CD4-positive, alpha-beta T cell treated with Interferon gamma for 1 hour (primary cell): ENCODE measurements at regions not wholly inside any gene's neighbourhood (a gene's known extent, or its start where the extent isn't known, plus 50 kb on each side); places are given as distances from the start of the nearest gene placed in this dataset.
"Not testable (repeated sequence)": the region's sequence is repeated elsewhere in the genome, so short reads cannot be mapped to it uniquely, and the experiment has no call there.

Experiments
- DNase-seq: peaks from one replicate; pipeline ENCODE4 v3.0.0-alpha.2; 2020

DNA sequence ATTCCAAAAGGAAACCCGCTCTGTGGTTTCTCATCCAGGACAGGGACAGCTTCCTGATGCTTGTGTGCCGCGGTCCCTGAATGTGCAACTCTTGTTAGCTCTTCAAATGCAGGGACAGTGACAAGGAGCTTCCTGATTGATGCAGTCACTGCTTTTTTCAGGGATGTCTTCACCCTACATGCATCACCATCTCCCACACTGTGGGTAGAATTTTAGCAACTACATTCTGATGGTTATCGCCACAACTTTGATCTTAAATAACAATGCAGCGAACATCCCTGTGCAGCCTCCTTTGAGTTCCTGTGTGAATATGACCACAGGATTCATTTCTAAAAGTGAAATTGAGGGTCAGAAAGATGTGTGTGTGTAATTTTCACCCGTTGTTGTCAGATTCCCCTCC lies 115.0 kb downstream of the GGTLC2 start:
- DNase-seq, result no peak

DNA sequence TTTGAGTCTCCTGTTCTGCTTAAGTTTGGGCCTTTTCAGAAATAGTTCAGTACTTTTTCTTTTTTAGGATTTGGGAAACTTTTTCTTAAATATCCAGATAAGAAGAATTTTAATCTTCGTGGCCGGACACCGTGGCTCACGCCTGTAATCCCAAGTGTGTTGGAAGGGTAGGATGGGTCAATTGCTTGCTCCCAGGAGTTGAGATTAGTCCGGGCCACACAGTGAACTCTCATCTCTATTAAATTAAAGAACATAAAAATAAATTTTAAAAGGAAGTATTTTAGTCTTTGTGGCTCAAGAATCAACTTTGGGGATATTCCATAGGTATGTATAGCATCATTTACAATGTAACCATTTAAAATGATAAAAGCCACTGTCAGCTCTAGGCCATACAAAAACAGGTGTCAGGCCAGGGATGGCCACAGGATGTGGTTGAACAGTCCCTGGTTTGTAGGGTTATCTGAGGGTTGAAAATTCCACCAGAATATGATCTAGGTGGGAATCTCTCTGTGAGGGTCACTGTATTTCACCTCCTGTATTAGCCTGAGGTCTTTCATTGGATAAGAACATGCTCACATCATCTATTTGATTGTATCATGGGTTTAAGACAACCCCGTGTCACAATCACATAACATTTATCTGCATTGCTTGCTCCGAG lies 115.6 kb downstream of the GGTLC2 start:
- no peak for DNase-seq

DNA sequence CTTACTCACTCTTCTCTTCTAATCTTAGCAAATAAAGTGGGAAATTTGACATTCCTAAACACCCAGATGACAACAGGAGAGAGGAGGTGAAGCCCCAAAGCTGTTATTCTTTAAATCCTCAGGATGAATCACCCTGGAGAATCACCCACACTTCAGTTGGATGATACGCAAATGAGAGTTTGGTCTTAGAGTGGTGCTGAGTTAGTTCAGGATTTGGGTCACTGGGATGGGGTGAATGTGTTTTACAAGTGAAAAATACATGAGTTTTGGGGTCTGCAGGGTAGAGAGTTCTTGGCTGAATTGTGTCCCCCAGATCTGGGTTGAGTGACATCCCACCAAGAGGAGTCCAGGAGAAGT lies 117.2 kb downstream of the GGTLC2 start:
- no peak for DNase-seq

DNA sequence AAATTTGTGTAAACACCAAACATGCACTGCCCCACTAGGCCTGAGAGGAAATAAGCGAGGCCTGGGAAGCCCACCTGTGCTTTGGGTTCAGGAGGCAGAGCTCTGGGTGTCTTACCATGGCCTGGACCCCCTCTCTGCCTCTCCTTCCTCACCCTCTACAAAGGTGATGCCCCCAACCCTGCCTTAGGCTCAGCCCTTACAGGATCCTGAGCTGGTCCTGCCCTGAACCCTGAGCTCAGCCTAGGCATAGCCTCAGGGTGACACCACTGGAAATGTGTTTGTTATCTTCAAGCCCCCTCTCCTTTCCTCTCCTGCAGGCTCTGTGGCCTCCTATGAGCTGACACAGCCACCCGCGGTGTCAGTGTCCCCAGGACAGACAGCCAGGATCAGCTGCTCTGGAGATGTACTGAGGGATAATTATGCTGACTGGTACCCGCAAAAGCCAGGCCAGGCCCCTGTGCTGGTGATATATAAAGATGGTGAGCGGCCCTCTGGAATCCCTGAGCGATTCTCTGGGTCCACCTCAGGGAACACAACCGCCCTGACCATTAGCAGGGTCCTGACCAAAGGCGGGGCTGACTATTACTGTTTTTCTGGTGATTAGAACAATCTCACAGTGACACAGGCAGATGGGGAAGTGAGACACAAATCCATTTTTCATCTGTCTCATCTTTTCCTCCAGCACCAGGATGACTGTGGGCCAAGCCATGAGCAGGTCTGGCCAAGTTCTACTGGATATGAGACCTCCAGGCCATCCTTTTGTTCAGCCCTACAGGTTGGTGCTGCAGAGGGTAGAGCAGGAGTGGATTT lies 117.8 kb downstream of the GGTLC2 start:
- DNase-seq, result no peak

DNA sequence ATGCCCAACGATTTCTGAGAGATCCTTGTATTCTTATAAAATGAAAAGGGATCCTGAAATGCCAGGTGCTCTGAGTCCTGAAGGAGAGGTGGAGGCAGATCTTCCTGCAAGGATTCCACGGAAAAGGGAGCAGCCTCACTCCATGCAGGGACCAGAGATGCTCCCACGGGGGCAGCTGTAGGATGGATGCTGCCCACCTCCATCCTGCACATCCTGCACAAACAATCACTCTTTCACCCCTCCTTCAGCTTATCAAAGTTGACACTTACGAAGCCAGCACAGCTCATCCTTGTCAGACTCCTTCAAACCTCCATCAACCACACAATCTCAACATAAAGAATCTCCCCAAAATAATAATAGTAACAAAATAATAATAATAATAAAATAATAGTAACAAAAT lies 119.1 kb downstream of the GGTLC2 start:
- DNase-seq, result no peak

DNA sequence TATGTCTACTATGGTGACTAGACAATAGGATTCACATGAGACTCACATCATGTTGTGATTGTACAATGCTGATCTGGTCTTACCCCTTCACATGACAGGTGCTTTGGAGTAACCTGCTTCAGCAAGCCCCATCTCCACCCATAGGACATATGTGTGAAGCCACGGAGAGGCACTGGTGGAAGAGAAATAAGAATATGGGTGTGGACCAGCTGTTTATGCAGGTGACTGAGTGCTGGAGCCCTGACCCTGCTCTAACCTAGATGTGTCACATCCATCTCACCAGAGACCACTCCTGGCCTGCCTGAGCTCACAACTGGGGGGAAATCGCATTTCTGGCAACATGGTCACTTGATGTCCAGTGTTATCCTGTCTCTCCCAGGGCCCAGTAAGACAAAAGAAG lies 119.7 kb downstream of the GGTLC2 start:
- DNase-seq, result no peak

DNA sequence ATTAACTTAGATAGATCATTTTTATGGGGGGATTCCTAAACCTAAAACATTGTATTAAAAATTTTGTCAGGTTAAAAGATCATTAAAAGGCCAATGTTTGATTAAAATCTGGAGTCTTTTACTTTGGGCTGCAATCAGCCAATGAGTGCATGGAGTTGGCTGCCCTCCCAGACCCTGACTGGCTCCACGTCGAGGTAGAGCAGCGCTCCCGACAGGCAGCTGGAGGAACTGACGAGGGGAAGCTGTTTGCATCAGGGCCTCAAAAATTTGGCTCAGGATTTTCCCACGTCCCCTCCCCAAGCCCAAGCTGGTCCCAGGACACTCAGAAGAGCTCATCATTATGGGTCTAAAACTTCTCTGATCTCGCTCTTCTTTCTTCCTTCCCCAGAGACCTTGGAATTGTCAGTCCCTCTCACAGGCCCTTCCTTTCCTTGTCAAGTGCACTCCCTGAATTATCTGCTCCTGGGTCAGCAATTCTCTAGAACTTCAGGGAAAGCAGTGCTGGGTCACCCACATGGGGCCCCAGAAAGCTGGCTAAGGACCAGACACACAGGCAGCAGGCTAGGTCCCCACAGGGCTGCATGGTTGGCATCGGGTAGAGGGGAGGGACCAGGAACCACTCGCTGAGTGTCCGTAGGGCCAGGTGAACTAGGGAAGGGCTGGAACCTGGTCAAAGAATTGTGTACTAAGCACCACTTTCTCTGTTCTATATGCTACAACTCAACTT lies 119.6 kb upstream of the IGLL5 start:
- no peak for DNase-seq

DNA sequence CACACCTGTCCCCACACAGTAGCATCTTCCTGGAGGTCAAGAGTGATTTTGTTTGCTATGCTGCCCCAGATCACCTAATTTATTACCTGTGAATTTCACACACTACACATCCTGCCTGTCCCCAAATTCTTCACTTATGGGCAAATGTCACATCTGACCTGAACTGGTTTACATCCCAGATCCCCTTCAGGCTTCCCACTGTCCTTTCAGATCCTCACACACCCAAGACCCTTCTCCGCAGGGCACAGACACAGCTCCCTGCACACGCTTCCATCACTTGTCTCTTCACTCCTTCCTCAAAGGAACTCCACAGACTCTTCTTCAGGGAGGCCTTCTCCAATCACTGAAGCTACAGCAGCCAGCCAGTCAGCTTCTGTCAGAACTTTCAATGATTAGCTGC lies 118.7 kb upstream of the IGLL5 start:
- DNase-seq, result no peak

DNA sequence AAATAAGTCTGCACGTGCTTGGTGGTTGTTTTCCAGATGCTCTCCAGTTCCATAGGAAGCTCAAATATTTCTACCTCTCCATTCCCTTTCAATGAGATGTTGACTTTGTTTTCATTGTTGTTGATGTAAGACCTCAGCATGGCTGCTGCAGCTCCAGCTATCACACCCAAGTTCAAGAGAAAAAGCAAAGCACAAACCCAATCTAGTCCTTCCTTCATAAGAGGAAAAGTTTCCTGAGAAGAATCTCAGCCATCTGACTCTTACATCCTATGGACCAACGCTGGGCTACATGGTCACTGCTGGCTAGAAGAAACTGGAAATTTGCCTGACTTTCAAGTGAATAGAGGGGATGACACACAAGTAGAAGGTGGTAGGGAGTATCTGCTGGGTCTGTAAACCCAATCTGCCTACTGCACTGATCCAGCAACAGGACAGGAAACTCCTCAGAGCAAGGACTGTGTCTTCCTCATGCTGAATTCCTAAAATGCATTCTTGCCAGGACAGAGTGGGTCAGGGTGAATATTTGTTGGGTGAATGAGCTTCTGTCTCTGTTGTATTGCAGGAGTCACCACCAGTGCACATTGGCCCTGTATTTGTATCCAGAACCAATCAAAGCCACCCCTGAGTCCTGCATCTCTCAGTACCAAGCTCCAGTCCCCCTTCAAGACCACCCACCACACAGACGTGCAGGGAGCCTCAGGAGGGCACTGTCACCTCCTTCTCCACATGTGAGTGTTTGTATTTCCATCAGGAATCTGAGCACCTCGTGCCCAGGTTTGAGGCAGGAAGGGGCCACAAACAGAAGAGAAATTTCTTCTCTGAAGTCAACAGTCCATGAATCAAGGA lies 118.0 kb upstream of the IGLL5 start:
- no peak for DNase-seq

DNA sequence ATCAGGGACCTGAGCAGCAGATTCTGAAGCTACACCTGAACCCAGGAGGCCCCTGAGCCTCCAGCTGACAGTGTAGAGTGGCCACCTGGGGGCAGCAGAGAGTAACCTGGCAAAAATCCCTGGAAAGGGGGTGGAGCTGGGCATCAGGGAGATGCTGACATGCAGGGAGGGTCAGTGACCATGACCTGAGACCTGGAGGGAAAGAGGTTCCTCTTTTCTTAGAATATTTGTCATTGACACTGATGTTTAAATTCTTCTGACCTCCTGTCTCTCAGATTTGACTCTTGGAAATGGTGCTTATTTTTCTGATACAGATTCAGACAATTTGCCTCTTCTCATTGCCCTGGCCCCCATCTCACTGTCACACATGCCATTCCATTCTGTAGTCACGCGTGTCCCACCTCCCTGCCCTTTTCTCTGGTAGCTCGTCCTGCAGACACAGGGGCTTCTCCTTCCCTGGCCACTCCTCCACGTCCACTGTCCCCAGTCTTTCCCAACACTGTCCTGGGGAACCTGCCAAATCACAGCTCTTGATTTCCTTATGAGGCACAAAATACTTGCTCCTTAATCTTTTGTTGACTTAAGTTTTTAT lies 117.2 kb upstream of the IGLL5 start:
- peak; percentile 28 for DNase-seq

DNA sequence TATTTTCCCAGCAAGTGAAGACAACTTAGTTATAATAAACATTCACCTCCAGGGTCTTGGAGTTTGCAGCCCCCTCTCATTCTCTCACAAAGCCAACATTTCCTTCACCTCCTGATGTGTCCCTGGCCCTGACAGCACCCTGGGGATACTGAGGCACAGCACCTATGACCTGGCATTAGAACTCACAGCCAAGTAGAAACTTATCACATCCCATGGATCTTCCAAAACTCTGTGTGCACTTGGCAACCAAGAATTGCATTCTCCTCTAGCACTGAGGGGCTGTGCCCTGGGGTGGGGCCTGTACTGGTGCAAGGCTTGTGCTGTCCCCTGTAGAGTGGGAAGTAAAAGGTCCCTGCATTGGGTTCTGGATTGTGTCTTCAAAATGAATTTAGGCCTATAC lies 116.7 kb upstream of the IGLL5 start:
- no peak for DNase-seq

DNA sequence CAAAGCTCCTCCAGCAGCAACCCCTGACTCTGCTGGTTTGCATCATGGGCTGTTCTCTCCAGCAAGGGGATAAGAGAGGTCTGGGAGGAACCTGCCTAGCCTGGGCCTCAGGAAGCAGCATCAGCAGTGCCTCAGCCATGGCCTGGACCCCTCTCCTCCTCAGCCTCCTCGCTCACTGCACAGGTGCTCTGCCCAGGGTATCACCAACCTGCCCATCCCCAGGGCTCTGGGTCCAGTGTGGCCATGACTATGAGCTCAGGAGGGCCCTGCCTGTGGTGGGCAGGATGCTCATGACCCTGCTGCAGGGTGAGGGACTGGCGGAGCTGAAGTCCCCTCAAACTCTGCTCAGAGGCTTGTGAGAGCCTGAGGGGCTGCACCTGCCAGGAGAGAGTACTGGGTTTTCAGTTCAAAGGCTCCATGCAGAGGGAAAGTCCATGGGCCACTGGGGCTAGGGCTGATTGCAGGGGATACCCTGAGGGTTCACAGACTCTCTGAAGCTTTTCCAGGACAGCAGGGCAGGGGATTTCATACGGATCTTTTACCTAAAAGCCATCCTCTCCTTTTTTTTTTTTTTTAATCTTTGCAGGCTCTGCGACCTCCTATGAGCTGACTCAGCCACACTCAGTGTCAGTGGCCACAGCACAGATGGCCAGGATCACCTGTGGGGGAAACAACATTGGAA lies 115.8 kb upstream of the IGLL5 start:
- no peak for DNase-seq

DNA sequence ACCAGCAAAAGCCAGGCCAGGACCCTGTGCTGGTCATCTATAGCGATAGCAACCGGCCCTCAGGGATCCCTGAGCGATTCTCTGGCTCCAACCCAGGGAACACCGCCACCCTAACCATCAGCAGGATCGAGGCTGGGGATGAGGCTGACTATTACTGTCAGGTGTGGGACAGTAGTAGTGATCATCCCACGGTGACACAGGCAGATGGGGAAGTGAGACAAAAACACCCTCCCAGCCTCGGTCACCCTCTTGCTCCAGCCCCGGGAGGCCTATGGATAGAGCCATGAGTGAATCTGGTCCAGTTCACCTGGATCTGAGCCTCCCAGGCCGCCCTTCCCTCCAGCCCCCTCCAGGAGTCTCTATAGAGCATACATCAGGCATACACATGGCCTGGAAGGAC lies 115.2 kb upstream of the IGLL5 start:
- no peak for DNase-seq

DNA sequence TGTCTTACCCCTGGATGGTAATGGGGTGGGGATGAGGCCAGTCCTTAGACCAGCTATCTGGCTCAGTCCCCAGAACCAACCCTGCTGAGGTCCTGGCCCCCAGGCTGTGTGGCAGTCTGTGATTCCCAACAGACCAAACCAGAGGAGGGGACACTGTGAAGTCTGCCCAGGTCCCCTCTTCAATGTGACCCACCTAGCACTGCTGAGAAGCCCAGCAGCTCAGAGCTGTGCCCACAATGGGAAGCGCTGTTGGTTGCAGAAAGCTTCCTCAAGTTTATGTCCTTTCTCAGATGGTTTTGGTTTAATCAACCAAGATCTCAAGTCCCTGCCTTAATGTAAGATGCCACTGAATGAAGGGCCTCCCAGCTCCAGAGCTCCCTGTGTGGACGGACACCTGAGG lies 114.7 kb upstream of the IGLL5 start:
- DNase-seq, result no peak

DNA sequence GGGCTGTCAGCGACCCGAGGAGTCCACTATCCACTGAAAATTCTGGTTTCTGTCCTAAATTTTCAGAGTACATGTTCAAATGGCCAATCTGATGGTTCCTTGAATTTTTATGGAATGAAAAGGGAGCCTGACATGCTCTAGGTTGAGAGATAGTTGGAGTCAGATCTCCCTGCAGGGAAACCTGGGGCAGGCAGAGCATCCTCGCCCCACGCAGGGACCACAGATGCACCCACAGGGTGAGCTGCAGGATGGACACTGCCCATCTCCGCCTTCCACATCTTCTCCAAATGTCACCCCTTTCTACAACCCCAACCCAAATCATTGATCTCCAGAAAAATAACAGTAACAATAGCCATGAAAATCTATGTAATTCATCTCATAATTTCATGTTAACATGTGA lies 114.2 kb upstream of the IGLL5 start:
- no peak for DNase-seq

DNA sequence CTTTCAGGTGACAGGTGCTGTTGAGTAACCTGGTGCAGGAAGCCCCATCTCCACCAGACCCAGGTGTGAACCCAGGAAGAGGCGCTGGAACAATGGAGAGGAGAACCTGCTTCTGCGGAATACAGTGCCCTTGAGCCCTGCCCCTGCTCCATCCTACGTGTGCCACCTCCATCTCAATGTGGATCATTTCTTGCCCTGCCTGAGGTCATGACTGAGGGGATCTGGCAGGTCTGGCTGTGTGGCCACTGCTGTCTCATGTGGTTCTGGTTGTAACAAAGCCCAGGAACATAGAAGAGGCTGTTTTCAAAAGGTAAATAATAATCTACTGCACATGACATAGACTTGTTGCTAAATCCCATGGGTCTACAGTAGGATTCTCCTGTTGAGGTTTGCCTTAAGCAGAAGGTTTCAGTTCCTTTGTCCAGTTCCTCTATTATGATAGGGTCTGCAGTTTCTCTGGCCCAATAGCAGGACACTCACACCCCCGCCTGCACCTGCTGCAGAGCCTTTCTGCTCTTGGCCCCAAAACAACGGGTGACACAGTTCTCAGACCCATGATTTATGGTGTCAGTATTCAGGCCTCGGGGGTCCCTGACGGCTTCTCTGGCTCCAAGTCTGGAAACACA lies 113.5 kb upstream of the IGLL5 start:
- DNase-seq, result no peak

DNA sequence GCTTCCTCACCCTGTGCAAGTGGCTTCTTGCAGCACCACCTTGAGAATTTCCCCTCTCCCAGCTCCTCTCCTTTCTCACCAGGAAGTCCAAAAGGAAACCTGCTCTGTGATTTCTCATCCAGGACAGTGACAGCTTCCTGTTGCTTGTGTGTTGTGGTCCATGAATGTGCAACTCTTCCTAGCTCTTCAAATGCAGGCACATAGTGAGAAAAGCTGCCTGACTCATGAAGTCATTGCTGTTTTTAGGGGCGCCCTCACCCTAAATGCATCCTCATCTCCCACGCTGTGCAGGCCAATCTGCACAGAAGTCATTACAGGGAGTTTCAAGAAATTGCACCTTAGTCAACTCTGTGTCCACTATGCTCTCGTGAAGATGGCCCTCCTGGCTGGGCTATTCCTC lies 112.9 kb upstream of the IGLL5 start:
- not testable (repeated sequence) for DNase-seq

DNA sequence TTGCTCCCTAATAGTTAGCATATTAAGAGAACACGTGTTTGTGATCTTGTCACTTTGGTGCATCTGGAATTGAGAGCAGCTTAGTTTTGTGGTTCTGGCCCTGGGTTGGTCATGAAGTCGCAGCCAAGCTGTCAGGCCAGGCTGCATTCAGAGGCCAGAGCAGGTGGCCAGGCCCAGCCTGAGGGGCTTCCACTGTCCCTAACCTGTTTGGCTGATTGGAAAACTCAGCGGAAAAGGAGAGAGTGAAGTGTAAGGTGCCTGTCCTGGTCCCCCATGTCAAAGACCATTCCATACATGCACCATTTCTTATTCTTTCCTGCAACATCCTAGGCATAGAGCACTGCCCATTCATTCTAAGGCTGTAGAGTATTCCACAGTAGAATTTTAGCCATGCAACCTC lies 111.5 kb upstream of the IGLL5 start:
- no peak for DNase-seq

DNA sequence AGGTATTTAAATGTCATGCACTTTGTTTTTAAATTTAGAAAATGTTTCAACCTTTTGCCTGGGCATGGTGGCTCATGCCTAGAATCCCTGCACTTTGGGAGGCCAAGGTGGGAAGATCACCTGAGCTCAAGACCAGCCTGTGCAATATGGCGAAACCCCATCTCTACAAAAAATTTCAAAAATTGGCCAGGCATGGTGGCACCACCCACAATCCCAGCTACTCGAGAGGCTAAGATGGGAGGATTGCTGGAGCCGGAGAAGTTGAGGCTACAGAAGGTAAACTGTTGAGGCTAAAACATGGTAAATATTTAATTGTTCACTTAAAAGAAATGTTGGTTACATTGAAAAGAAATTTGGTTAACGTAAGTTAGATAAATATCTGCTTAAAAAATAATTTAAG lies 108.4 kb upstream of the IGLL5 start:
- DNase-seq, result no peak

DNA sequence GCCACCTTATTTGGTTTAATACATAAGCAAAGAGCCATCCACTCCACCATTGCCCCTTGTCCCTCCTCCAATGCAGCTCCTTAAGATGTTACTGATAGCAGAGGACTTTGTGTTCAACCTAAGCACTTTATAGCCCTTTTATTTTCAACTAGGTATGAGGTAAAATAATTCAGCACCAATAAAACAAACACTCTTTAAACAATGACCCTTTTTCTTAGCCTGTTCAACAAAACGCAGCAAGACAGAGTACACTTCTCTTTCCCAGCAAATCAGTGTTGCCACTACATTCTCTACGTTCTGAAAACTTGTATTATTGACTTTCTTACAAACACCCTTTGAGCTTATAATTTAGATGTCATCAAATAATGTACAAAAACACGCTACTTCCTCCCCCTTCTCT lies 104.0 kb upstream of the IGLL5 start:
- DNase-seq, result no peak

DNA sequence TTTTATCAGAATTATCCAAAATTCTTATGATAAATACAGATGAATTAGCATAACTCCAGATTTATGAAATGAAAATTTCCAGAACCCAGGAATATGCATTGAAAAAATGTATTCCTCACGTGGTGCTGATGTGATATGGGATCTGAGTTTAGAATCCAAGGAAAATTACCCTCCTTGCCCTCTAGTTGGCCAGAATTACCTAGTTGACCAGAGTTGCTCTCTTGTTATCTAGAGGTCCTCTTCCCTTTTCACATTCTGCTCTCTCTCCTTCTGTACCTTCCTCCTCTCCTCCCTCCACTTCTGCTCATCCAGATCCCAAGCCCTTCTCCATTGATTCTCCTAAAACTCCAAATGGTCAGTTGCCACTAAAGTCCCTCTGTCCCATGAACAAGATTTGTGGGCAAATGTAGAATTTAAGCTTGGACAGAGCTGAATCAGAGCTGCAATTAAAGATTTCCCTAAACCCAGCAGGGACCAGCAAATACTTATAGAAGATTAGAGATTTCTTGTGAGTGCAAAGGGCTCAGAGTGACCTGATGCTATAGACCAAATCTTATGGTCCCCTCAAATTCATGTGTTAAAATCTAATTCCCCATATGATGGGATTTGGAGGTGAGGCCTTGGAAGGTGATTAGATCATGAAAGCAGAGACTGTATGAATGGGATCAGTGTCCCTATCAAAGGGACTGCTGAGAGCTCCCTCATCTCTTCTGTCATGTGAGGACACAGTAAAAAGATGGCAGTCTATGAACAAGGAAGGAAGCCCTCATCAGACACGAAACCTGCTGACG lies 103.2 kb upstream of the IGLL5 start:
- DNase-seq, result no peak
